Lower leg skin (tissue), 3 donors: ENCODE measurements at regions not wholly inside any gene's neighbourhood (a gene's known extent, or its start where the extent isn't known, plus 50 kb on each side); places are given as distances from the start of the nearest gene placed in this dataset.

Experiments used
- POLR2A ChIP-seq, 2 donors: fragments of 450-650 bp; IDR thresholded peaks; one replicate each; pipeline ENCODE4 v1.6.1; 2016 to 2017; ENCODE audit warnings: antibody characterized with exemption in 2 of 2, mild to moderate bottlenecking in 1 of 2, moderate library complexity in 1 of 2
- TF ChIP-seq, protein P1 (sequence below), 3 donors: fragments of 450-650 bp; IDR thresholded peaks; one replicate each; pipeline ENCODE4 v1.5.1; 2016; ENCODE audit warnings: antibody characterized with exemption in 3 of 3, mild to moderate bottlenecking in 3 of 3, moderate library complexity in 2 of 3

DNA sequence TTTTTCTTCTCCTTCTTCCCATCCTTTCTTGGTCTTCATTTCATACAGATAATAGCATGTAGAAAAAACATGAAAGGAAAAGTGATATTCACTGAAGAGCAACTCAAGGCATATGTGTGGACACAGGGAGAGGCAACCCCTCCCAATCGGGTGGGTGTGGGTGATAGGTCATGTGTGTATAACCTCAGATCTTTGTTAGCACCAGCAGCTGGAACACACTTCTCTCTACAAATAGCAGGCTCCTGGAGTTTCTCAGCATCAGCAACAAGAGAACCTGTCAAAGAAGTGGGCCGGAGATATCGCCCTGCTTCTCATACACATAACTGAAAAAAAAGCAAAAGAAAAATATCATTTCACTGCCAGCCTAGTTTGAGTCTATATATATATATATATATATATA lies 426.4 kb downstream of the DTWD2 start:
- TF ChIP-seq, protein P1, sequence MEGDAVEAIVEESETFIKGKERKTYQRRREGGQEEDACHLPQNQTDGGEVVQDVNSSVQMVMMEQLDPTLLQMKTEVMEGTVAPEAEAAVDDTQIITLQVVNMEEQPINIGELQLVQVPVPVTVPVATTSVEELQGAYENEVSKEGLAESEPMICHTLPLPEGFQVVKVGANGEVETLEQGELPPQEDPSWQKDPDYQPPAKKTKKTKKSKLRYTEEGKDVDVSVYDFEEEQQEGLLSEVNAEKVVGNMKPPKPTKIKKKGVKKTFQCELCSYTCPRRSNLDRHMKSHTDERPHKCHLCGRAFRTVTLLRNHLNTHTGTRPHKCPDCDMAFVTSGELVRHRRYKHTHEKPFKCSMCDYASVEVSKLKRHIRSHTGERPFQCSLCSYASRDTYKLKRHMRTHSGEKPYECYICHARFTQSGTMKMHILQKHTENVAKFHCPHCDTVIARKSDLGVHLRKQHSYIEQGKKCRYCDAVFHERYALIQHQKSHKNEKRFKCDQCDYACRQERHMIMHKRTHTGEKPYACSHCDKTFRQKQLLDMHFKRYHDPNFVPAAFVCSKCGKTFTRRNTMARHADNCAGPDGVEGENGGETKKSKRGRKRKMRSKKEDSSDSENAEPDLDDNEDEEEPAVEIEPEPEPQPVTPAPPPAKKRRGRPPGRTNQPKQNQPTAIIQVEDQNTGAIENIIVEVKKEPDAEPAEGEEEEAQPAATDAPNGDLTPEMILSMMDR (IDR thresholded peaks at IDR 0.05), result no peak
- TF ChIP-seq POLR2A (IDR thresholded peaks at IDR 0.05), result no peak
